Panc1 (cell line): ENCODE measurements at regions not wholly inside any gene's neighbourhood (a gene's known extent, or its start where the extent isn't known, plus 50 kb on each side); places are given as distances from the start of the nearest gene placed in this dataset.

Experiments used
- ATAC-seq: fragments of 200-7000 bp; cut with Tn5 transposase; 2 replicates; pipeline ENCODE4 v1.9.1; 2020; ENCODE audit warnings: mild to moderate bottlenecking, moderate library complexity
- BruUV-seq: library from RNA; stranded (reverse); fragments of 400-500 nt; replicated peaks from 2 replicates; lab custom pipeline; 2021; lab: Mats Ljungman, UMichigan
- CTCF ChIA-PET: fragments of 300-600 bp; sonication (Branson Sonifier 250); formaldehyde crosslinking; loops from one replicate; lab custom pipeline; 2022; ENCODE audit warnings: antibody characterized with exemption; lab: Charles Lee
- POLR2A ChIA-PET: fragments of 300-600 bp; sonication (Branson Sonifier 250); formaldehyde crosslinking; loops from one replicate; lab custom pipeline; 2022; ENCODE audit warnings: antibody characterized with exemption; lab: Charles Lee
- DNase-seq: peaks from one replicate; pipeline ENCODE4 v3.0.0-alpha.2; 2010; ENCODE audit warnings: low read depth, low spot score
- H3K27ac ChIP-seq: 2 replicates; pipeline ENCODE4 v1.5.1; 2011; ENCODE audit warnings: mild to moderate bottlenecking, low read length, inconsistent platforms
- H3K27me3 ChIP-seq: fragments of 200-500 bp; sonication (Bioruptor generic); 2 replicates; pipeline ENCODE4 v1.6.0; 2014; ENCODE audit warnings: low read length, inconsistent platforms; ENCODE audit not compliant: control insufficient read depth, insufficient read depth
- H3K36me3 ChIP-seq: fragments of 200-500 bp; sonication (Bioruptor generic); 2 replicates; pipeline ENCODE4 v1.5.1; 2014; ENCODE audit warnings: inconsistent platforms, mild to moderate bottlenecking, low read length, moderate library complexity; ENCODE audit not compliant: control insufficient read depth, insufficient read depth
- H3K4me1 ChIP-seq: 2 replicates; pipeline ENCODE4 v1.5.1; 2011; ENCODE audit warnings: inconsistent platforms, mild to moderate bottlenecking, low read length, moderate library complexity; ENCODE audit not compliant: control insufficient read depth, insufficient read depth
- H3K4me3 ChIP-seq, 2 experiments: 2 replicates each; pipeline ENCODE4 v1.5.1; 2011 to 2012; ENCODE audit warnings: low read depth in 2 of 2, low read length in 2 of 2, mild to moderate bottlenecking in 2 of 2, inconsistent platforms in 1 of 2, moderate library complexity in 1 of 2
- H3K9me3 ChIP-seq: fragments of 200-500 bp; sonication (Bioruptor generic); 2 replicates; pipeline ENCODE4 v1.5.1; 2014; ENCODE audit warnings: low read depth, mild to moderate bottlenecking, inconsistent platforms, low read length, moderate library complexity; ENCODE audit not compliant: control insufficient read depth, insufficient read depth
- CTCF ChIP-seq: fragments of 450-650 bp; IDR thresholded peaks from 2 replicates; pipeline ENCODE4 v1.5.1; 2017; ENCODE audit warnings: mild to moderate bottlenecking
- POLR2AphosphoS5 ChIP-seq: IDR thresholded peaks from 2 replicates; pipeline ENCODE4 v1.6.1; 2012; ENCODE audit warnings: mild to moderate bottlenecking, low read depth, low read length, moderate library complexity
- REST ChIP-seq, 2 experiments: IDR thresholded peaks; 2 replicates each; pipeline ENCODE4 v1.6.1; 2011 to 2012; ENCODE audit warnings: low read depth in 2 of 2, control low read depth in 1 of 2, low read length in 1 of 2, mild to moderate bottlenecking in 1 of 2, moderate library complexity in 1 of 2; ENCODE audit not compliant: insufficient read depth in 1 of 2
- SIN3A ChIP-seq: IDR thresholded peaks from 2 replicates; pipeline ENCODE4 v1.6.1; 2012; ENCODE audit warnings: low read depth, mild to moderate bottlenecking, low read length, moderate library complexity, borderline replicate concordance; ENCODE audit not compliant: insufficient read depth
- TCF7L2 ChIP-seq: IDR thresholded peaks from 2 replicates; pipeline ENCODE4 v1.6.1; 2011; ENCODE audit warnings: mild to moderate bottlenecking, low read depth, low read length, inconsistent platforms
- in situ Hi-C: cut with HindIII; loops from 2 replicates; pipeline ENCODE4 v1.10.0; 2016; ENCODE audit warnings: low sequenced_read_pairs, low pct_unique_long_range_greater_than_20kb
- intact Hi-C: fragments of 100-400 bp; cut with micrococcal nuclease; formaldehyde crosslinking; loops from one replicate; pipeline ENCODE4 v1.10.0; 2022; ENCODE audit not compliant: unreplicated experiment

GRCh38 chr1:2862814-2863647 lies 61.5 kb upstream of the TTC34 start:
- no peak overlapping the region for H3K4me3 ChIP-seq
- TF ChIP-seq SIN3A (no peak), POLR2AphosphoS5 (no peak), CTCF (no peak), REST (IDR thresholded peaks at IDR 0.05; ENCODE audit: insufficient read depth in 1 of 2, low read depth in 2 of 2, low read length in 1 of 2) (no peak), TCF7L2 (no peak)
- H3K9me3 ChIP-seq = no peaks in the 10 kb centered on the region
- DNase-seq = no peak
- POLR2A ChIA-PET = no interaction called here
- in situ Hi-C loops = no loop called here
- peaks cover 2% of the 10 kb centered on the region; the same call in 1 of the 2 replicates for H3K27me3 ChIP-seq
- ATAC-seq = no peak
- intact Hi-C loops = no loop called here
- H3K27ac ChIP-seq = no peak overlapping the region
- no TSS peak for BruUV-seq
- no peaks in the 10 kb centered on the region for H3K4me1 ChIP-seq
- CTCF ChIA-PET = interaction anchor here (0.6 kb wide), 1 partner anchor 569 kb away, joined by 3 read pairs; no protein-coding TSS in a partner anchor
- no peaks in the 10 kb centered on the region for H3K36me3 ChIP-seq

- H3K9me3 ChIP-seq = no peaks in the 10 kb centered on the region
- ATAC-seq = no peak
- H3K27me3 ChIP-seq = peaks cover 2% of the 10 kb centered on the region; the same call in 1 of the 2 replicates
- no peaks in the 10 kb centered on the region for H3K4me1 ChIP-seq
- no peak for DNase-seq
- H3K36me3 ChIP-seq = no peaks in the 10 kb centered on the region
- H3K27ac ChIP-seq = no peak overlapping the region
- POLR2A ChIA-PET = interaction anchor here (0.7 kb wide), 1 partner anchor 101 kb away, joined by 10 read pairs; no protein-coding TSS in a partner anchor
- intact Hi-C loops (no loop called here), in situ Hi-C loops (no loop called here)
- no peak for TF ChIP-seq CTCF
- TF ChIP-seq POLR2AphosphoS5 = no peak
- TF ChIP-seq SIN3A = no peak
- no peak for TF ChIP-seq TCF7L2
- TF ChIP-seq REST (IDR thresholded peaks at IDR 0.05; ENCODE audit: insufficient read depth in 1 of 2, low read depth in 2 of 2, low read length in 1 of 2) = no peak
- CTCF ChIA-PET = no interaction called here
- no TSS peak for BruUV-seq
- H3K4me3 ChIP-seq = no peak overlapping the region
These were observed 62.1 kb upstream of the TTC34 start for GRCh38 chr1:2863648-2863963.
